ENCODE measurements at regions not wholly inside any gene's neighbourhood (a gene's known extent, or its start where the extent isn't known, plus 50 kb on each side); places are given as distances from the start of the nearest gene placed in this dataset.

GRCh38 chr12:93011100-93011499 is 82.0 kb upstream of the EEA1 start:
- intact Hi-C loops (cut with micrococcal nuclease): no loop called here

- intact Hi-C loops (cut with micrococcal nuclease): no loop called here
Observed at GRCh38 chr12:93015871-93016751, 87.0 kb upstream of the EEA1 start.

GRCh38 chr12:93016752-93017350 is 87.8 kb upstream of the EEA1 start:
- intact Hi-C loops (cut with micrococcal nuclease): no loop called here

GRCh38 chr12:93018610-93019009 is 89.5 kb upstream of the EEA1 start:
- intact Hi-C loops (cut with micrococcal nuclease): no loop called here

- intact Hi-C loops (cut with micrococcal nuclease): no loop called here
Observed at GRCh38 chr12:93019212-93019927, 90.3 kb upstream of the EEA1 start.

- intact Hi-C loops (cut with micrococcal nuclease): no loop called here
Observed at GRCh38 chr12:93019975-93020630, 91.0 kb upstream of the EEA1 start.

GRCh38 chr12:93020631-93021597 is 91.8 kb upstream of the EEA1 start:
- intact Hi-C loops (cut with micrococcal nuclease): no loop called here

GRCh38 chr12:93022603-93023340 is 93.7 kb upstream of the EEA1 start:
- intact Hi-C loops (cut with micrococcal nuclease): no loop called here

- intact Hi-C loops (cut with micrococcal nuclease): loop anchor here (1.0 kb wide), 3 partner anchors 240 to 371 kb away; no protein-coding TSS in a partner anchor
Observed at GRCh38 chr12:93025145-93026103, 96.3 kb upstream of the EEA1 start.

GRCh38 chr12:93027041-93027440 is 97.9 kb upstream of the EEA1 start:
- intact Hi-C loops (cut with micrococcal nuclease): no loop called here

GRCh38 chr12:93029091-93029490 is 100.0 kb upstream of the EEA1 start:
- intact Hi-C loops (cut with micrococcal nuclease): no loop called here

- intact Hi-C loops (cut with micrococcal nuclease): no loop called here
Observed at GRCh38 chr12:93031028-93031427, 101.9 kb upstream of the EEA1 start.

GRCh38 chr12:93032758-93033157 is 103.7 kb upstream of the EEA1 start:
- intact Hi-C loops (cut with micrococcal nuclease): no loop called here

GRCh38 chr12:93033948-93034347 is 104.9 kb upstream of the EEA1 start:
- intact Hi-C loops (cut with micrococcal nuclease): no loop called here

GRCh38 chr12:93039062-93039461 is 110.0 kb upstream of the EEA1 start:
- intact Hi-C loops (cut with micrococcal nuclease): no loop called here

- intact Hi-C loops (cut with micrococcal nuclease): no loop called here
Observed at GRCh38 chr12:93039930-93040329, 110.8 kb upstream of the EEA1 start.

GRCh38 chr12:93040367-93040766 is 111.3 kb upstream of the EEA1 start:
- intact Hi-C loops (cut with micrococcal nuclease): no loop called here

GRCh38 chr12:93041416-93041815 is 112.3 kb upstream of the EEA1 start:
- intact Hi-C loops (cut with micrococcal nuclease): no loop called here

GRCh38 chr12:93042283-93042682 is 113.2 kb upstream of the EEA1 start:
- intact Hi-C loops (cut with micrococcal nuclease): no loop called here
